ENCODE measurements at regions not wholly inside any gene's neighbourhood (a gene's known extent, or its start where the extent isn't known, plus 50 kb on each side); places are given as distances from the start of the nearest gene placed in this dataset.

- no peak for DNase-seq
Observed at GRCh38 chr7:115110523-115110922, 188.6 kb downstream of the MDFIC start.

DNA sequence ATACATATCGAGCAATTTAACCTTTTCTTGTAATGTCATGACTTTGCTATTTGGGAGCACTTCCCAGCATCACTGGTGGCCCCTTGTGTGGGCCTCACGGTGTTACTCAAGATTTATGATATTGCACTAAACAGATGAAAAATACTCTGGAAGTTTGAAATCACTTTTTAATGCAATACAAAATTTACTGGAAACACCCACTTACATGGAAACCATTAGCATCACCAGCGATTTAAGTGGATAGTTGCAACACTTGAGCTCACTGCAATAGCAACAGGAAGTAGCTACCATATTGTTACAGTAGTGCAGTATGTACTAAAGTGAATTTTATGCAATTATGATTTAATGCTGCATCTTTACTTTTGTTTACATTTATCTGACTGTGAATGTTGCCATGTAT is 184.4 kb downstream of the MDFIC start:
- DNase-seq, result no peak

DNA sequence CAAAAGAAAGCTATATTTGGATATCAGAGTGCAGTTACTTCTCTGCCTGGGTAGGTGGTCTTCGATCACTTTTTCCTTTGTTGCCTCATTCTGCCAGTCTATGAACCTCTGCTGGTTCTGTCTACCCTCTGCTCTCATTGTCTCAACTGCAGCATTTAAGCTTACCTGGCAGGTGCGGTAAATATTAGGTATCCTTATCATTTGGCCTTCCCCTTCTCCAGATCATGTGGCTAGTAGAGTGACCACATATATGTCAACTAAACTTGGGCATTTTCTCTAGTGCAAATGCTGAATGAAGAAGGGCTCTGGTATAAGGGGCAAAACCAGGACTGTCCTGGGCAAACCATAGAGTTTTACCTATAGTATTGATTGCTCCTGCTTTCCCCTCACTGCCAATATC is 180.8 kb downstream of the MDFIC start:
- no peak for DNase-seq

- no peak for DNase-seq
Observed at GRCh38 chr7:115101199-115101598, 179.3 kb downstream of the MDFIC start.

DNA sequence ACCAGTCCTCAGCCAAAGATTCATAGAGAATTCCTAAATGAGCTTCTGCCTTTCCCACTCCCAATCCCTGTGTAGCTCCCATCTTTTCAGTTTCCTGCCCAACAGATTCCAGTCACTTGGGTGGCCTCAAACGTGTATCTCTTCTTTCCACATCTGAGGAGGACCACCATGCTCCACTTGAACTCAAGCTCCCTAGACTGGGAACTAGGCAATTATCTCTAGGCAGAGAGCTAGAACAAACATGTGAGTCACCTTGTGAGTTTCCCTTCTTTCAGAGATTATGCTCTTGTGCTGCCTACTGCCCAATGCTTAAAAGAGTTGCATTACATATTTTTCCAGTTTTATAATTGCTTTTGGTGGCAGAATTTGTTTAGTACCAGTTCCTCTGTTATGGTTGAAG is 178.0 kb downstream of the MDFIC start:
- DNase-seq, result no peak

DNA sequence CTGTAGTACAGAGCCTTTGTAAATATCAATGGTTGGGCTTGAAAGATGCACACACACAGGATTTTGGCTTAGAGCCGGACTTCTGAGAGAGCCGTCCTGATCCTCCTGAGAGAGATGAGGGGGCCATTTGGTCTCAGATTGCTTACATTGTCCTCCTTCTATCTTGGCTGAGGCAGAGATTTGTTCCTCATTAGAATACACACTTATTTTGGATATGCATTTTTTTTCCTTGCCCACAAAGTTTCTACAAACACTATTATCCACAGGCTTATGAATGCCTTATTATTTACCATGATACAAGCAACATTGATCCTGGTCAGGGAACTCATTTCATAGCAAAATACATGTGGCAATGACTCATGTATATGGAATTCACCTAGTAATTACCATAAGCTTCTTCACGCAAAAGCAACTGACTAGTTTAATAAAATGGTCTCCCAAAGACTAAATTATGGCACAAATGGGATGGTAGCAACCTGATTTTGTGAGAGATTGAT is 175.3 kb downstream of the MDFIC start:
- no peak for DNase-seq

- DNase-seq, result no peak
Observed at GRCh38 chr7:115096262-115096661, 174.4 kb downstream of the MDFIC start.

- DNase-seq, result no peak
Observed at GRCh38 chr7:115094163-115094562, 172.3 kb downstream of the MDFIC start.

DNA sequence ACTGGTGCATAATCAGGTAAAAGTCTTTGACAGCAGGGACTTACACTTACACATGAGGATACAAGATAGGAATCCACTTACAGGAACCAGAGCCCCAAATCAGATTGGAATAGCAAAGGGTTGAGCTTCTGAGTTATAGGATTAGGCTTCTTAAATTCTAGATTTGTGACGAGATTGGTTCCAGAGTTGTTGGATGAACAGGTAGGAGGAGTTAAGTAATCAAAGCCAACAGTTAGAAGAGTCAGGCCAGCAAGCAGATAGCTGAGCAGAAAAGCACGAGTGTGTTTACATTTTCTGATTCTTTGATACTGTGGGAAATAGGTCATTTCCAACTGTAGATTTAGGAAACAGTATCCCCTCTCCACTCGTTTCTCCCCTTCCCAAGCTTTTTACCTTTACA is 167.0 kb downstream of the MDFIC start:
- DNase-seq, result no peak

GRCh38 chr7:115087437-115087836 is 165.5 kb downstream of the MDFIC start:
- DNase-seq, result no peak

DNA sequence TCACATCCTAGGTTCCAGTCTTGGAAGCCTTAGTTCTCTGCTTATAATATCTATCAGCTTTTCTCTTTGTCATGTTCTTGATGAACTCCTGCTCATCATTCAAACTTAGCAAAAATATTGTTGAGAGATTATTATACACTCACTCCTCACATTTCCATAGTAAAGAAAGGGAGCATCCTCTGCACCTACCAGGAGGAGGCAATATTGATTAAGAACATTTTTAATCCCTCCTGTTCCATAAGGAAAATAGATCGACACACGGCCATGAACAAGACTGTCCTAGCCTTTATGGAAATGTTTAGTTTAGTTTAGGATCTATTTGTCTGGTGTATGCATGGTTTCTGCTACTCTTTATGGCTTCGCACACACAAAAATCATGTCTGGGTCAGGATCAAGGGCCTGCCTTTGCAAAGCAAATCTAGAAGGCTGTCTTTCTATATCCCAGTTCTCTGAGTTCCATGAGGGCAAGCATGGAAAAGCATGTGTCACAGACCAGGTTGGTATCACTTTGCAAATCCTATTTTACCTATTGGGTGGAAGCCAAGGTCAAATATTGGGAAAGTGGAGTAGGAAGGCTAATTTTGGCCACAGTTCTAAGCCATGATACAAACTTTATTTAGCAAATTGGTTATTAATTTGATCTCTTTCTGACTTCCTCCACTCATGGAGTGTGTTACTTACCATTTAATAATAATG is 164.4 kb downstream of the MDFIC start:
- no peak for DNase-seq

GRCh38 chr7:115085421-115085820 is 163.5 kb downstream of the MDFIC start:
- no peak for DNase-seq

GRCh38 chr7:115083935-115084334 is 162.0 kb downstream of the MDFIC start:
- no peak for DNase-seq

DNA sequence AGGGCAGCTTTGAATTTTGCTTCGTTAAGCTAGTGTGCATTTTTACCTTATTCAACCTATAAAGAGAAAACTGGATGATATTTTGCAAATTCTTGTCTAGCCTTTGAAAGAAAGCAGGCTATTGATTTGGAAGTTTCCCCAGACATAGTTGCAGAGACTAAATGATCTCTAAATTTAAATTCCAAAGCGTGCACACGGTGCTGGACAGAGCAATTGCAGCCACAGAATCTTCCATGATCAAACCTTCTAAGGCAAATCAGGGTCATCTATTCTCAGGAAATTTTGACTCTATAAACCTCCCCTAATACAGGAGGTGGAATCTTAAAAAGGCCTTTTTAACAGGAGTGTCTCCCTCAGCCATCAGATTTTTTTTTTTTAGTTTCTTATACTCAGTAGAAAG is 159.9 kb downstream of the MDFIC start:
- no peak for DNase-seq

DNA sequence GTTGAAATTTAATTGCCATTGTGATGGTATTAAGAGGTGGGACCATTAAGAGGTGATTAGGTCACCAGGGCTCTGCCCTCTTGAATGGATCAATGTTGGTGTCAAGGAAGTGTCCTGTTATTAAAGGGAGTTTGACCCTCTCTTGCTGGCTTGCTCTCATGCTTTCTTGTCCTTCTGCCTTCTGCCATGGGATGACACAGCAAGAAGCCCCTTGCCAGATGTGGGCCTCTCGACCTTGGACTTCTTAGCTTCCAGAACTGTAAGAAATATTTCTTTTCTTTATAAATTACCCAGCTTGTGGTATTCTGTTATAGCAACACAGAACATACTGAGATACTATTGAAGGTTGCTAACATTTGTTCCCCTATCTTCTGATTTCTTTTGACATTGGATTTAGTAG is 157.0 kb downstream of the MDFIC start:
- DNase-seq, result no peak

DNA sequence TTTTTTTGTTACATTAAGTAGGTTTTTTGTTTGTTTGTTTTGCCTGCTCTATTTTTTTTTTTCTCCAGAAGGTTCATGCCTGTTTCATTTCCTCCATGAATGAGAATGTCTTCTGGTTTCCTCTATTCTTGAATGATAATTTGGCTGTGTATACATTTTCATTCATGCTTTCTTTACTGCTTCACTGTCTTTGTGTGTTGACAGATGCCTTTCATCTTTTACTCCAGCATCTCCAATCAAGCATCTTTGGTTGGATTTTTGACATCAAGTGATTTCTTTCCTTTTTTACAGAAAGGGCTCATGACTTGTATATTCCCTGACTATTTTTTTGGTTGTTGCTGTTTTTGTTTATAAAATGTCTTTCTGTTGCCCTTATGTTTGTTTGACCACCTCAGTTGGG is 156.5 kb downstream of the MDFIC start:
- DNase-seq, result no peak

- no peak for DNase-seq
Observed at GRCh38 chr7:115070311-115070710, 148.4 kb downstream of the MDFIC start.

All from SHP77 treated with DMSO at 0.1 percent for 48 hours (cell line).